Ovary (tissue), 3 donors: ENCODE measurements at regions not wholly inside any gene's neighbourhood (a gene's known extent, or its start where the extent isn't known, plus 50 kb on each side); places are given as distances from the start of the nearest gene placed in this dataset.

ENCODE experiments used
- EP300 ChIP-seq: sonication (generic); formaldehyde crosslinking; IDR thresholded peaks from one replicate; pipeline ENCODE4 v1.6.1; 2017; ENCODE audit warnings: antibody characterized with exemption
- POLR2A ChIP-seq: fragments of 450-650 bp; IDR thresholded peaks from one replicate; pipeline ENCODE4 v1.6.1; 2017; ENCODE audit warnings: antibody characterized with exemption, mild to moderate bottlenecking, moderate library complexity
- TF ChIP-seq, protein P1 (sequence below), 3 donors: fragments of 450-650 bp in 2 of 3; fragments of 200-600 bp in 1 of 3; IDR thresholded peaks; one replicate each; pipeline versions ENCODE4 v1.5.1 to v1.8.0; 2016 to 2022; ENCODE audit warnings: antibody characterized with exemption in 3 of 3, mild to moderate bottlenecking in 1 of 3
- donor health status: DM: no; HTN: no; CAD: no.

- no peak for TF ChIP-seq POLR2A
- TF ChIP-seq, protein P1, sequence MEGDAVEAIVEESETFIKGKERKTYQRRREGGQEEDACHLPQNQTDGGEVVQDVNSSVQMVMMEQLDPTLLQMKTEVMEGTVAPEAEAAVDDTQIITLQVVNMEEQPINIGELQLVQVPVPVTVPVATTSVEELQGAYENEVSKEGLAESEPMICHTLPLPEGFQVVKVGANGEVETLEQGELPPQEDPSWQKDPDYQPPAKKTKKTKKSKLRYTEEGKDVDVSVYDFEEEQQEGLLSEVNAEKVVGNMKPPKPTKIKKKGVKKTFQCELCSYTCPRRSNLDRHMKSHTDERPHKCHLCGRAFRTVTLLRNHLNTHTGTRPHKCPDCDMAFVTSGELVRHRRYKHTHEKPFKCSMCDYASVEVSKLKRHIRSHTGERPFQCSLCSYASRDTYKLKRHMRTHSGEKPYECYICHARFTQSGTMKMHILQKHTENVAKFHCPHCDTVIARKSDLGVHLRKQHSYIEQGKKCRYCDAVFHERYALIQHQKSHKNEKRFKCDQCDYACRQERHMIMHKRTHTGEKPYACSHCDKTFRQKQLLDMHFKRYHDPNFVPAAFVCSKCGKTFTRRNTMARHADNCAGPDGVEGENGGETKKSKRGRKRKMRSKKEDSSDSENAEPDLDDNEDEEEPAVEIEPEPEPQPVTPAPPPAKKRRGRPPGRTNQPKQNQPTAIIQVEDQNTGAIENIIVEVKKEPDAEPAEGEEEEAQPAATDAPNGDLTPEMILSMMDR (IDR thresholded peaks at IDR 0.05), result no peak
- no peak for TF ChIP-seq EP300
These were observed 411.7 kb downstream of the EPM2A start for GRCh38 chr6:145323646-145324045.
